HG02623 (cell line): ENCODE measurements at regions not wholly inside any gene's neighbourhood (a gene's known extent, or its start where the extent isn't known, plus 50 kb on each side); places are given as distances from the start of the nearest gene placed in this dataset.

Experiments used
- ATAC-seq: cut with Tn5 transposase; IDR thresholded peaks from one replicate; pipeline ENCODE4 v1.9.1; 2021; ENCODE audit warnings: moderate library complexity; ENCODE audit not compliant: unreplicated experiment

DNA sequence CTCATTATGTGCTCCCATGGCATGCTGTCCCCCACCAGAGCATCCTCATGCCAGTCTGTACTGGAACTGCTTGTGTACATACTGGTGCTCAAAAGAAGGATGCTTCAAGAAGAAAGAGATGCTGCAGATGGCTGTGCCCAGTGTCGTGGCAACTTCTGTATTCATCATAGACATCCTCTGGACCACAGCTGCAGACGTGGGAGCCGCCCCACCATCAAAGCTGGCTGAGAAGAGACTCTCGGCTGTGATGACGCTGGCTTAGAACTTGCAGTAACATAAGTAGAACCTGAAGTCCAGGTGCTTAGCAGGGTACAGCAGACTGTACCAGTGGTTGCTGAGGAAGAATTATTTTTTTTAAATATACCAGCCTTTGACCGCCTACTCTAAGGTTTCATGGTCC lies 112.6 kb upstream of the ARHGAP5 start:
- ATAC-seq: no peak

GRCh38 chr14:31965071-31965734 lies 111.9 kb upstream of the ARHGAP5 start:
- ATAC-seq: no peak

DNA sequence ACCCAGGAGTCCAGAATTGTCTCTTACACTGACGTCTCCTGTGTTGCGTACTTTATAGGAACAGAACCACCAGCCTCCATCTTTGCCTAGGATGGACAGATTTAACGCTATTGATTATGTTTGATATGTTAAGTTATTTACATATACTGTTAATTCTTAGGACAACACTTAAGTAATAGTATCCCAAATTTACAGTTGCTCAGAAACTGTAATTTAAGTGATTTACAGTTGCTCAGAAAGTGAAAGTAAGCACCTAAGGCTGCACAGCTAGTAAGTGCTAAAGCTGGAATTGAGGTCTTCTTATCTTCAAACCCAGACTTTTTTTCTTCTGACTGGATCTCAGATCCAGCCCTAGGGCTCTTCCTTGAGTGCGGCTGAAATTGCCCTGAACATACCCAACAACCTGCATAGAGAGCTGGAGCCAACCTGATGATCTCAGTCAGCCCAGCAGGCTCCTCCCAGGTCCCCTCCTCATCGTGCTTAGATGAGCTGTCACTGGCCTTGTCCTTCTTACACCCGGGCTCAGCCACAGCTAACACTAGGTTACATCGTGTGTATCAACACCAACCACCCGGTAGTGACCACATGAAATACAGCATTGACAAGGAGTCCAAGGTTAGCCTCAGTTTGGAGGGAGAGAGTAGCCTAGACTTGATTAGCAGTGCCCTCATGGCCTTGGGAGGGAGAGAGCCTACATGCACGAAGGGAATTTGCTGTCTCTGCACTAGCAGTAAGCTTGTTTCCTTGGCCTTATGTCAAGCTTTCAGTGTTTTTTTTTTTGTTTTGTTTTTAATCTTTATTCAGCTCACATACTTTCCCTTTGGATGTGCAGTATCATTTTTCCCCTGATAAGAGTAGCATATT lies 111.1 kb upstream of the ARHGAP5 start:
- no peak for ATAC-seq

GRCh38 chr14:31966896-31967668 lies 110.0 kb upstream of the ARHGAP5 start:
- ATAC-seq: no peak

DNA sequence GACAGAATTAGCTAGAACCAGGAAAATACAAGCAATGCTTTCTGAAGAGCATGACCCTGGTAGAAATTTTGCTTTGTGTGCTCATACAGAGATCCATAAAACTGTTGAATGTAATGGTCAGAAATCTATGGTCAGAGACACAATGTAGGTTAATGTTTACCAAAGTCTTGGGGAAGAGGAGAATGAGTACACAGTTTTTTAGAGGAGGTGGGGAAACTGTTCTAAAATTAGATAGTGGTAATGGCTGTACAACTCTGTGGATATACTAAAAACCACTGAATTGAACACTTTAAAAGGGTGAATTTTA lies 109.5 kb upstream of the ARHGAP5 start:
- ATAC-seq: no peak

GRCh38 chr14:31968107-31968810 lies 108.8 kb upstream of the ARHGAP5 start:
- no peak for ATAC-seq

DNA sequence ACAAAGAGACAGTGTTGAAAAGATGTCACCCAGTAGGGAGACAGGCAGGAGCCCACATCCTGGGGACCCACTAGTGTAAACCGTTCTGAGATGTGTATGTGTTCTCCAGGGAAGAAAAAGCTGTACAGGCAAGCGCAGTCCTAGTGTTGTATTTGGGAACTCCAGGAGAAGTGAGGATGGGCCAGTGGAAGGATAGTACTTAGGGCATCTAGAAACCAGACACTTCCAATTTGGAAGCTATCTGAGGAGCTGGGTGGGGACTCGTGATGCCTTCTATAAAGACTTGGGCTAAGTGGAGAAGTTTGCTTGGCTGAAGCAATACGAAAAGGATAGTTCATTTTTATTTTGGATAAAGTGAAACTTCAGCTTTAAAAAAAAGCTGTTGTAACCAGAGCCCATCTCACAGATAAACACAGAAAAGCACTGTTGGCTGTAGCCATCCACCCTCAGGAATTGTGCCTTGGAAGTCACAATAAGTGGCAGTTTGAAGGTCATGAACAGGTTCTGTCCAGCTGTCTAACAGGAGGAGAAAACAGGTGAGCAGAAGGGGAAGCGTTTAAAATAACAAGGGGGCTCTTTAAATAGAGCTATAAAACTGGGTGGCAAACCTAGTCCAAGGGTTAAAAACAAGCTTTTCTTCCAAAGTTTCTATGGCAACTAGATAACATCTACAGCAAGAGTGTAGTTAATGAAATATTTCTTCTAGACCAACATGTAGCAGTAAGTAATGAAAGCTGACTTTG lies 108.0 kb upstream of the ARHGAP5 start:
- no peak for ATAC-seq

GRCh38 chr14:31969699-31970240 lies 107.3 kb upstream of the ARHGAP5 start:
- ATAC-seq: no peak

GRCh38 chr14:31970744-31971143 lies 106.4 kb upstream of the ARHGAP5 start:
- no peak for ATAC-seq

GRCh38 chr14:31971612-31972011 lies 105.5 kb upstream of the ARHGAP5 start:
- no peak for ATAC-seq

DNA sequence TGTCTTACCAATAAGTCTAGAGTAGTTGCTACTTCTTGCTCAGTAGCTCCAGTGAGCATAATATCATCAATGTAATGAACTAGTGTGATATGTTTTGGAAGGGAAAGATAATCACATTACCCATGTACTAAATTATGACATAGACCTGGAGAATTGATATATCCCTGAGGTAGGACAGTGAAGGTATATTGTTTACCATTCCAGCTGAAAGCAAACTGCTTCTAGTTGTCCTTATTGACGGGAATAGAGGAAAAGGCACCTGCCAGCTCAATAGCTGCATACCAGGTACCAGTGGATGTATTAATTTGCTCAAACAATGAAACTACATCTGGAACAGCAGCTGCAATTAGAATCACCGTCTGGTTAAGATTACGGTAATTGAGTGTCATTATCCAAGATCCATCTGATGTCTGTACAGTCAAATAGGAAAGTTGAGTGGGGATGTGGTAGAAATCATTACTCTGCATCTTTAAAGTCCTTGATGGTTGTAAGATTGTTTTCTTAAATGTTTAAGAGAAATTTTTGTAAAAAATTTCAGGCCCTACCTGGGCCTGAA lies 100.0 kb upstream of the ARHGAP5 start:
- ATAC-seq: no peak

DNA sequence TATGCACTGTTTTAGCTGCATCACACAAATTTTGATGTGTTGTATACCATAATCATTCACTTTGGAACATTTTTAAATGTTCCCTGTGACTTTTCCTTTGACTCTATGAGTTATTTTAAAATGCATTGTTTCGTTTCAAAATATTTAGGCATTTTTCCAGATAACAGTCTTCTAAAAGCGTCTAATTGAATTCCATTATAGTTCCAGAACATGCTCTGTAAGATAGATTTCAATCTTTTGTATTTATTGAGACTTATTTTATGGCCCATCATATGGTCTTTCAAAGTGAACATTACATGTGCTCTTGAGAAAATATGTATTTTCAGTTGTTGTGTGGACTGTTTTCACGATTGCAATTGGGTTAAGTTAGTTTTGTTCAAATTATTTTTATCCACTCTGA lies 98.7 kb upstream of the ARHGAP5 start:
- no peak for ATAC-seq

DNA sequence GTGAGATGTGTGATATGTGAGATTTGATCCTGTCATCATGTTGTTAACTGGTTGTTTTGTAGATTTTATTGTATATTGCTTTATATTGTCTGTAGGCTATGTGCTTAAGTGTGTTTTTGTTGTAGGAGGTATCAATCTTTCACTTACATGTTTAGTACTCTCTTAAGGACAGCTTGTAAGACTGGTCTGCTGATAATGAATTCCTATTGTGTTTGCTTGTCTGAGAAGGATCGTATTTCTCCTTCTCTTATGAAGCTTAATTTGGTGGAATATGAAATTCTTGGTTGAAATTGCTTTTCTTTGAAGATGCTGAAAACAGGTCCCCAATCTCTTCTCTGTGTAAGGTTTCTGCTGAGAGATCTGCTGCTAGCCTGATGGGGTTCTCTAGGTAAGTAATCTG lies 94.5 kb upstream of the ARHGAP5 start:
- no peak for ATAC-seq

DNA sequence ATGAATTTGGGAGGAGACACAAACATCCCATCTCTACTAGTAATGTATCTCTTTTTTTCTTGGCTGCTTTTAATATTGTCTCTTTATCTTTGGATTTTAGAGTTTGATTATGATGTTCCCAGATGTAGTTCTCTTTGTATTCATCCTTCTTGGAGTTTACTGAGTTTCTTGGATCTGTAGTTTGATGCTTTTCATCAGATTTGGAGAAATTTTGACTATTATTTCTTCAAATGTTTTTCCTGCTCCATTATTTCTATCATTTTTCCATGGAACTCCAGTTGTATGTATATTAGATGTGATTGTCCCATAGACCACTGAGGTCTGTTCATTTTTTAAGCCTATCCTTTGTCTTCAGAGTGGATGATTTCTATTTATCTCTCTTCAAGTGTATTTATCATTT lies 90.7 kb upstream of the ARHGAP5 start:
- no peak for ATAC-seq

GRCh38 chr14:31987721-31988120 lies 89.4 kb upstream of the ARHGAP5 start:
- ATAC-seq: no peak

DNA sequence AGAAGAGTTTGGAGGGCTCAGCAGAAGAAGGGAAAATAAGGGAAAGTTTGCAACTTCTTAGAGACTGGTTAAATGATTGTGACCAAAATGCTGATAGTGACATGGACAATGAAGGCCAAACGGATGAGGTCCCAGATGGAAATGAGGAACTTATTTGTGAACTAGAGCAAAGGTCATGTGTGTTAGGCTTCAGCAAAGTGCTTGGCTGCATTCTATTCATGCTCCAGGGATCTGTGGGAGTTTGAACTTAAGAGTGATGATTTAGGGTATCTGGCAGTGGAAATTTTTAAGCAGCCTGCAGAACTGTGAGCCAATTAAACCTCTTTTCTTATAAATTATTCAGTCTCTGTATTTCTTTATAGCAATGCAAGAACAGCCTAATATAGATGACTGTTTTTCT lies 88.9 kb upstream of the ARHGAP5 start:
- ATAC-seq: no peak

DNA sequence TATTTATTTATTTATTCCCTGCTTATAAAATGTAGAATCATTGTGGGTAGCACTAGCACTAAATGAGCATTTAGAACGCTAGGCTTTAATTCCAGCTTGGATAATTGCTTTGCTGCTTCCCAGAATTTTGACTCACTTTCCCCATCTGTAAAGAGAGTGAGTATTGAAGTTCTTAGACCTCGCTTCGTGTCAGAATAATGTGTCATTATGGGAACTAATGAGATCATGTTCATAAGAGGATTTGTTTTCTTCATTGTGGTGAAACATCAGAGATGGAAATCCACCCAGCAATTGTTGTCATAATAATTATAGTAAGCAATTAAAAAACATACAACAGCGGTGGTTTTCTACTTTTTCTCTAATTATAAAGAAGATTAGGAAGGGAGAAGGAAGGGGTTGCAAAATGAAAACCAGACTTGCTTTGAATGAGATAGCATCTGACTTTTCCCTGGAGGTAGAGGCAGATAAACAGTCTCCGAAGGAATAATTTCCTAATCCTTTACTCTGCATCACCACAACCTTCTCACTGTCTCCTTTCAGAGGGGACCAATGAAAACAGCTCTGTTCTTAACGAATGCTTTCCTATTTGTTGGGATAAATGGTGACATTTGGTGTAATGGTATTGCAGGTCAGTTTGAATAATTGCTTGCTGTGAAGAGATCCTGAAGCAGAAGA lies 86.8 kb upstream of the ARHGAP5 start:
- no peak for ATAC-seq

DNA sequence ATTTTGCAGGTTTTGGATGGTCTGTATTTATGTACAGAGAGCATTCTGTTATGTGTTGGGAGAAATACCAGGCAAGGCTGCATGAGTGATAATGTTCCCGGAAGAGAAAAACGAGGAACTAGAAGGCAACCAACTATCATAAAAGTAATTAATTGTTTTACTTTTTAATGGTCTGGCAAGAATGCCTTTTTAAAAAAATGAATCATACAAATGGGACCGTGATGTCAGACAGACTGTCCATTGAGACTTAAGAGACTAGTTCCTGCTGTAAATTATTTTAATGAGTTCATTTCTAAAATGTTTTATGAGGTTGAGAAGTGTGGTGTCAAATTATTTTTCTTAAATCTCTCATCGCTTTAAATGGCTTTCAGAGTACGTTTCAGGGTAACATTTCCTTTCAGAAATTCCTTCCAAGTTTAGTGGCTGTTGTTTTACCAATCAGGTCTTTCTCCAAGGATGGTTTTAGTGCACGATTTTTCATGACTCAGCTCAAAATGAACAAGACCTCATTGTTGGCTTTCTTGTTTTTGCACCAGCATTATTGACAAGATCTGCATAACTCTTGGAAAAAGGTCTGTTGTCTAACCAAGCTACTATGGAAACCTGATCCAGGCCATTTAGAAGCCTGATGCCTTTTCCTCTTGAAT lies 86.1 kb upstream of the ARHGAP5 start:
- no peak for ATAC-seq

GRCh38 chr14:31992011-31992447 lies 85.1 kb upstream of the ARHGAP5 start:
- ATAC-seq: no peak
